ENCODE measurements at regions not wholly inside any gene's neighbourhood (a gene's known extent, or its start where the extent isn't known, plus 50 kb on each side); places are given as distances from the start of the nearest gene placed in this dataset.

GRCh38 chr15:70491641-70492040 lies 271.7 kb downstream of the UACA start:
- TF ChIP-seq CTCF (IDR thresholded peaks at IDR 0.05; ENCODE audit: insufficient read depth, low read length) (no peak), POLR2AphosphoS5 (IDR thresholded peaks at IDR 0.05; ENCODE audit: low read depth) (no peak), GABPA (IDR thresholded peaks at IDR 0.05; ENCODE audit: low read depth) (no peak), SPI1 (IDR thresholded peaks at IDR 0.05; ENCODE audit: borderline replicate concordance, low read depth) (no peak)
